ENCODE measurements at regions not wholly inside any gene's neighbourhood (a gene's known extent, or its start where the extent isn't known, plus 50 kb on each side); places are given as distances from the start of the nearest gene placed in this dataset.

- no peak for DNase-seq (ENCODE audit: low spot score)
Observed at GRCh38 chr4:1476140-1476513, 69.9 kb upstream of the NKX1-1 start.

- DNase-seq (ENCODE audit: low spot score) = no peak
Observed at GRCh38 chr4:1475277-1476139, 69.3 kb upstream of the NKX1-1 start.

DNA sequence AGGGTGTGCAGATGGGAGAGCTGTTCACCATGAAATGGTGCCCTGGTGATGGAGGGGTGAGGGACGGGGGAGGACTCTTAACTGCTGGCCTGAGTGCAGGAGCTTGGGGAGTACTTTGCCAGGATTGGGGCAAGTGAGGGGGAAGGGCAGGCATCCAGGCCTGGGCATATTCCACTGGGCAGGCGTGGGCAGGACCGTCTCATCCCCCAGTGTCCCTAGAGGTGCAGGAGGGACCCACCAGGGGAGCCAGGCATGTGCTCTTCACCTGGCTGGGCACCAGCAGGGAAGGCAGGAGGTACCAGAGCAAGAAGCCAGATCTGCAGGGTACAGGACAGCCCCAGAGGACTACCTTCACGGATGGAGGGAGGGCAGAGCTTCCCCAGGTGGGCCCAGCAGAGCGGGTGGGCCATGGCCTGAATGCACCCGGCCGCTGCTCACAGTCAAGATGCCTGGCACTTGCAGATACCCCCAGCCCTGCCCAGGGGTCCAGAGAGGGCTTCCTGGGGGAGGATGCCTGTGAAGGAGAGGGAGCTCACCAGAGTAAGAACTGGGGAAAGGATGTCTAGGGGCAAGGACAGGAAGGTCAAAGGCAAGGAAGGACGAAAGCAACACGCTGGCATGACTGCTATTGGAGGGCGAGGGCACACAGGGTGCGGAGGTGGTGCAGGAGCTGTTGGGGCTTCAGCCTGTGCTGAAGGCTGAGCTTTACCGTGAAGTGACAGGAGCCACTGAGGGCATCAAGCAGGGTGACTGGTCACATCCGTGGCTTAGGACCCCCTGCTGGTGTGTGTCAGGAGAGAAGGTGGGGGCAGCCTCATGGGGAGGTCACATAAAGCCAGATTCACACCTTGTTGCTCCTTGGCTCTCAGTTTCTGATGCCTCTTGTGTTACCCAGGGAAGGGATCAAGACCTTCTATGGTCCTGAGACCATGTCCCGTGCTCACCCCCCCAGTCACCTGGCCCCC is 68.2 kb upstream of the NKX1-1 start:
- DNase-seq (ENCODE audit: low spot score) = no peak

DNA sequence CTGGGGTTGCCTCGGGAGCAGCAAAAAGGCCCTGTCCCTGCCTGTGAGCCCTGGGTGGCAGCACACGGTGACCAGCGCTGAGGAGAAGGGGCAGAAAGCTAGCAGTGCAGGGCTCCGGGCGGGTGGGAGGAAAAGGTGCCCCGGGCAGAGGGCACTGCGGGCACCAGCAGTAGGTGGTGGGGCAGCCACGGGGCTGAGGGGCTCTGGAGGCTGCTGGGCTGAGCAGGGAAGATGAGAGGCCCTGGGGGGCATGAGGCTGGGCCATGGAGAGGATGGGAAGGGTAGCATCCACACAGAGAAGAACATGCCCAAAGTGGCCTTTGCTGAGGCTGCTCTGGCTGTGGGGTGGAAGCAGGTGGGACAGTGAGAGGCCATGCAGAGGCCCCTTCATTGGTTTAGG is 67.5 kb upstream of the NKX1-1 start:
- DNase-seq (ENCODE audit: low spot score) = no peak

GRCh38 chr4:1472911-1473518 is 66.8 kb upstream of the NKX1-1 start:
- no peak for DNase-seq (ENCODE audit: low spot score)

- no peak for DNase-seq (ENCODE audit: low spot score)
Observed at GRCh38 chr4:1472148-1472797, 66.0 kb upstream of the NKX1-1 start.

DNA sequence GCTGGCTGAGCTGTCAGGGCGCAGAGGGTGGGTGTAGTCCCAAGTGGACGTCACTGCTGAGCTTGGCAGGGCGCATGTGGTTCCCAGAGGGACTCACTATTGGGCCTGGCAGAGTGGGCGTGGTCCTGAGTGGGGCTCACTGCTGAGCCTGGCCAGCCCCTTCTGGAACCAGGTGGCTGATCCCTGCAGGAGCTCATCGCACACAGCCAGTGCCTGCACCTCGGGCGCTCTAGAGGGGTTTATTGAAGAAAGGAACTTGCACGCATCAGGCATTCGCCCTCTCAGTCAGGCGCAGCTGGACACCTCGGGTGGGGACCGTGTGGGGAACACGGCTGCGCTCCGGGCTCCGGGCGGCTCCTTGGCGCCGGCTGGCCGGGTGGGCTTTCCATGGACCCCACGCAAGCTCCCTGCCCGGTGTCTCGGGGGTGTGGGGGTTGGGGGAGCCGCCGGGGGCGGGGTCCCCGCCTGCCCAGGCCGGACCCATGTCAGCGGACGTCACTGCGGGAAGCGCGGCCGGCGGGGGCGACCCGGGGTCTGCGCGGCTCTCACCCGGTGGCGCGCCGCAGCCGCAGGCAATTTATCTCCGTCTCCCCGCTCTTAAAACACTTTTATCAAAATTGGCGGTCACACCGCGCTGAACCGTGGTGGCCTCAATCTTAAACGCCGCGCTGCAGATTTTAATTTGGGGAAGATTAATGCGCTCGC is 65.4 kb upstream of the NKX1-1 start:
- DNase-seq (ENCODE audit: low spot score) = no peak

- no peak for DNase-seq (ENCODE audit: low spot score)
Observed at GRCh38 chr4:1470816-1471442, 64.7 kb upstream of the NKX1-1 start.

DNA sequence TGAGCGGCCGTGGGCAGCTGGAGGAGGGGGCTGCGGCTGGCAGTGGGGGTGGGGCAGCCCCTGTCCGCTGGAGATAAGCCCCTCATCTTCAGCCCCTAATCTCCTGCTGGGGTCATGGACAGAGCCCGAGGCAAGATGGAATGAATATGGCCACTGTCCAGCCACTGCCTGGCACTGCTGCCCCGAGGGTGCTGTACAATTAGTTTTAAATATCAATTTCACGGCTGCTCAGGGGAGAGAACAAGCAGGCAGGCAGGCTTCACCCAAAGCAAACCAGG is 64.1 kb upstream of the NKX1-1 start:
- DNase-seq (ENCODE audit: low spot score) = no peak

DNA sequence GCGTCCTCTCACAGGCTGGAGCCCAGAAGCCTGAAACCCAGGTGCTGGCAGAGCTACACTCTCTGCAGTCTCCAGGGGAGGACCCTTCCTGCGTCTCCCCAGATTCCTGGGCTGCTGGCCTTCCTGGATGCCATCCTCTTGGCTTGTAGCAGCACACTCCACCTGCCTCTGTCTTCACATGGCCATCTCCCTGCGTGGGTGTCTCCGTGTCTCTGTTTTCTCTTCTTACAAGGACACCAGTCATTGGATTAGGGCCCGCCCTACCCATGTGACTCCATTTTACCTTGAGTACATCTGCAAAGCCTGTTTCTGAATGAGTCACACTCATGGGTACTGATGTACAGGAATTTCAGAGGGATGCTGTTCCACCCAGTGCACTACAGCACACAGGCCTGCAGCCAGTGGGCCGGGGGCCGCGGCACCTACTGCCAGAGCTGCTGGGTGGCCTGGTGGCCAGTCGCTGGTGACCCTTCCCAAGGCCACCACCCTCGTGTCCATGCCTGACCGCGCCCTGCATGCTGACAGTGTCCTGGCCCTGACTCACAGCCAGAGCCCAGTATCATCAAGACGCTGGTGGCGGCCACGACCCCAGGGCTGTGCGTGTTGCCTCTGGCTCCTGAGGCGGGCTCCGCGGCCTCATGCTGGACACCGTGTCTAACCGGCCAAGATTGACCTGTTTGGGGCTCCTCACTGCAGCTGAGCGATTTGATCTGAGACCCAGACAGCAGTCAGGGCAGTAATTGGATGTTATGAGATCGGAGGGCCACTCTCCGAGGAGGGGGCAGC is 63.6 kb upstream of the NKX1-1 start:
- DNase-seq (ENCODE audit: low spot score) = no peak

DNA sequence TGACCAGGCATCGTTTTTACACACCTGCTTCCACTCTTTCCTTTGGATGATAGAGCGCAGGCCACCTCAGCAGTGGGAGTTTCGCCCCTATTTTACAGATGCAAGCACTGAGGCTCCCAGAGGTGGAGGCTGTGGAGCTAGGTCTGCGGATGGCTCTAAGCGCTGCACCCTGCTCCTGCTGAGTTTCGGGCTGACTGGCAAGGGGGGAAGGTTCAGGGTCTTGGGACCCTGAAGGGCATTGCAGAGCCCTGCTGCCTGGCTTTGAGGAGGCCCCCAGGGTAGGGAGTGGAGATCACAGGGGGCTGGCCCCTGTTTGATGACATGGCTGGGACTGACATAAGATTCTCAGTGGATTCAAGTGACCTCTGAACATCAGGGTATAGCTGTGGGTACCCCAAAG is 62.8 kb upstream of the NKX1-1 start:
- no peak for DNase-seq (ENCODE audit: low spot score)

GRCh38 chr4:1467581-1468458 is 61.6 kb upstream of the NKX1-1 start:
- no peak for DNase-seq (ENCODE audit: low spot score)

- DNase-seq (ENCODE audit: low spot score) = no peak
Observed at GRCh38 chr4:1466863-1467165, 60.6 kb upstream of the NKX1-1 start.

DNA sequence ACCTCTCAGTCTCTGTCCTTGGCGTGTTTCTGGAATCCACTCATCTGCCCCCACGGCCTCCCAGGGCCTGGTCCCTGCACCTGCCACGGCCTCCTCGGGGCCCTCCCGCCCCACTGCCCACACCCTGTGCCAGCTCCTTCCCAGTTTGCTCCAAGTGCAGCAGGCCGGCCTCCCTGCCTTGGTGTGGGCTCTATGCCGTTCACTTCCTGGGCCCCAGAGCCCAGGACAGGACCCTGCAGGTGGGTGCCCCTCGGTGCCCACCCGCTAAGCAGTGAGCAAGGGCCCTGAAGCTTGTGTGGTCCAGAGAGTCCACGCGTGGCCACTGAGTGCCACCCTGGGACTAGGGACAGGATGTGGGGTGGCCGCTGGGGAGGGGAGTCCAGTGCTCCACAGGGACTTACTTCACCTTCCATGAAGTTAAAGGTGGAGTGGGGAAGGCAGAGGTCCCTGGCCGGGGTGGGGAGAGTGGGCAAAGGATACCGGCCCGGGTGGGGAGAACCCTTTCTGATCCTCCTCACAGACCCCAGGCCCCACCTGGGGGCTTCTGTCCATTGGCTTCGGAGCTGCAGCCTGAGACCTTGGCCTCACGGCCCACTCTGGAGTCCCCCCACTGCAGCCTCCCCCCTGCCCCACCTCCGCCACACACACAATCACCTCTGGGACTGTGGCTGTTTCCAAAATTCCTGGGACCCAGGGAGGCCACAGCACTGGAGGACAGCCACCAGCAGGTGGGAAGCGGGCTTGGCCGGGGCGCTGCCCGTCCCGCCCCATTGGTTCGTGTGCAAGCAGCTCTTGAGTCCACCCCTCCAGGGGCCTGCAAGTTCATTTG is 60.0 kb upstream of the NKX1-1 start:
- no peak for DNase-seq (ENCODE audit: low spot score)

- DNase-seq (ENCODE audit: low spot score) = no peak
Observed at GRCh38 chr4:1465173-1466033, 59.2 kb upstream of the NKX1-1 start.

- DNase-seq (ENCODE audit: low spot score) = no peak
Observed at GRCh38 chr4:1464581-1465171, 58.4 kb upstream of the NKX1-1 start.

DNA sequence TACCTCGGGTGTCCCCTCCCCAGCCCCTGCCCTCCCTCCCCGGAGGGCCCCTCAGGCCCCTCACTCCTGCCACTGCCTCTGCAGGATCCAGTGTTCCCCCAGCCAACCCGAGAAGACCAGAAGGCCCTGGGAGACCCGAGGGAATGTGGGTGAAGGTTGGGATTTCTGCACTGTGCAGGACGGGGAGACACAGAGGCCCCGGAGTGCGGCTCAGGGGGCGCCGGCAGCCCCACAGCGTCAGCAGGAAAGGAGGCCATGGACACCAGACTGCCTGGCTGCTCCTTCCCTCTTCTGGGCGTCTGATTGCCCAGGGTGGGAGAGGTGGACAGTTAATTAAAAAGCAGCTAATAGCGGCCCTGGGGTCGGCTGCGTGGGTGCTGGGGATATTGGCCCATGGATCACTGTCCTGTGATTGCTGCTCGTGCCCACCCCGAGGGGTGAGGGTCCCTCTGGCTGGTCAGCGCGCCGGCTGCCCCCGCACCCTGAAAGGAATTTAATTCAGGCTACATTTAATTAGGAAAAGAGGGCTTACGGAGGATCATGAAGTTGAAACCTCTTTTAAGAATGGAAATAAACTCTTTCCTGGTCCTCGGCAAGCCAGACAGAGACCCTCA is 57.8 kb upstream of the NKX1-1 start:
- peak; percentile 4 for DNase-seq (ENCODE audit: low spot score)

Data from GM03348 (cell line).